ENCODE measurements at regions not wholly inside any gene's neighbourhood (a gene's known extent, or its start where the extent isn't known, plus 50 kb on each side); places are given as distances from the start of the nearest gene placed in this dataset.

DNA sequence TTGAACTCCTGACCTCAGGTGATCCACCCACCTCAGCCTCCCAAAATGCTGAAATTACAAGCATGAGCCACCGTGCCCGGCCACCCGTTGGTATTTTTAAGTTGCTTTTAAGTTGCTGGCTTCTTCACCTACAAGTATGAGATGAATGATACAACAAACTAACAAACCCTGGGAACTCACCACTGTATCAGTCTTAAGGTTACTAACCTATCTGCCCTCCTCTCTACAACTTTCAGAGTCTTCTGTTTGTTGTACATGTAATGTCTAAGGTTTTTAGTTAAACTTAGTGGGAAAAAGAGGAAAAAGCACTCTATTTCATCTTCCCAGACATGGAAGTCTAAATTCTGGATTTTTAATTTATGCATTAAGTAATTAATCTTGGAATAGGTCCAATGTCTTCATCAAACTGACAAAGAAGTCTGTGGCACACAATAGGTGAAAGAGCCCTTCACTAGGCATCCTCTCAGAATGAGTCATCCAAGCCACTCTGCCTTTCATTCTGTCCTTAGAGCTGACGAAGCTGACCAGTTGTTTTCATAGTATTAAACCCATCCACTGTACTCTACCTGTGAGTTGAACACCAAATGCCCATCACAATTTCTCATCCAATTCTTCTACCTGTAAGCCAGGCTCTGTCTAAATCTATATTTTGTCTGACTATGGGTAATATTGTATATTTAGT is 936.1 kb downstream of the TUSC7 start:
- H3K4me2 ChIP-seq = no peak overlapping the region
- H4K20me1 ChIP-seq (replicated peaks; ENCODE audit: insufficient read depth) = no peaks in the 10 kb centered on the region
- ATAC-seq (no peak), DNase-seq (ENCODE audit: low spot score) (no peak)
- Mint-ChIP-seq H3K27ac (no peak overlapping the region), H3K36me3 (ENCODE audit: low read depth) (no peaks in the 10 kb centered on the region), H3K4me1 (no peaks in the 10 kb centered on the region), H3K9me3 (no peaks in the 10 kb centered on the region; the same call in 2 of the 3 replicates), H3K27me3 (ENCODE audit: insufficient read depth, low read depth, poor library complexity) (peaks cover 1% of the 10 kb centered on the region), H3K4me3 (no peak overlapping the region)
- H3K27me3 ChIP-seq (ENCODE audit: insufficient read depth) = no peaks in the 10 kb centered on the region
- H3K36me3 ChIP-seq (ENCODE audit: insufficient read depth) = no peaks in the 10 kb centered on the region
- no peak overlapping the region for H3K27ac ChIP-seq (ENCODE audit: low read depth)
- no peaks in the 10 kb centered on the region for H3K79me2 ChIP-seq (replicated peaks; ENCODE audit: insufficient read depth)
- H3K4me3 ChIP-seq = no peak overlapping the region
- H3K9me2 ChIP-seq (ENCODE audit: insufficient read depth) = no peaks in the 10 kb centered on the region; the same call in 1 of the 2 replicates
- no peaks in the 10 kb centered on the region for H3K4me1 ChIP-seq (ENCODE audit: insufficient read depth)
- H2AFZ ChIP-seq = no peak overlapping the region
- H3F3A ChIP-seq (replicated peaks; ENCODE audit: low read depth) = no peaks in the 10 kb centered on the region
- no peak for TF ChIP-seq JUNB (IDR thresholded peaks at IDR 0.05; ENCODE audit: unreplicated experiment)
- TF ChIP-seq, protein P1, sequence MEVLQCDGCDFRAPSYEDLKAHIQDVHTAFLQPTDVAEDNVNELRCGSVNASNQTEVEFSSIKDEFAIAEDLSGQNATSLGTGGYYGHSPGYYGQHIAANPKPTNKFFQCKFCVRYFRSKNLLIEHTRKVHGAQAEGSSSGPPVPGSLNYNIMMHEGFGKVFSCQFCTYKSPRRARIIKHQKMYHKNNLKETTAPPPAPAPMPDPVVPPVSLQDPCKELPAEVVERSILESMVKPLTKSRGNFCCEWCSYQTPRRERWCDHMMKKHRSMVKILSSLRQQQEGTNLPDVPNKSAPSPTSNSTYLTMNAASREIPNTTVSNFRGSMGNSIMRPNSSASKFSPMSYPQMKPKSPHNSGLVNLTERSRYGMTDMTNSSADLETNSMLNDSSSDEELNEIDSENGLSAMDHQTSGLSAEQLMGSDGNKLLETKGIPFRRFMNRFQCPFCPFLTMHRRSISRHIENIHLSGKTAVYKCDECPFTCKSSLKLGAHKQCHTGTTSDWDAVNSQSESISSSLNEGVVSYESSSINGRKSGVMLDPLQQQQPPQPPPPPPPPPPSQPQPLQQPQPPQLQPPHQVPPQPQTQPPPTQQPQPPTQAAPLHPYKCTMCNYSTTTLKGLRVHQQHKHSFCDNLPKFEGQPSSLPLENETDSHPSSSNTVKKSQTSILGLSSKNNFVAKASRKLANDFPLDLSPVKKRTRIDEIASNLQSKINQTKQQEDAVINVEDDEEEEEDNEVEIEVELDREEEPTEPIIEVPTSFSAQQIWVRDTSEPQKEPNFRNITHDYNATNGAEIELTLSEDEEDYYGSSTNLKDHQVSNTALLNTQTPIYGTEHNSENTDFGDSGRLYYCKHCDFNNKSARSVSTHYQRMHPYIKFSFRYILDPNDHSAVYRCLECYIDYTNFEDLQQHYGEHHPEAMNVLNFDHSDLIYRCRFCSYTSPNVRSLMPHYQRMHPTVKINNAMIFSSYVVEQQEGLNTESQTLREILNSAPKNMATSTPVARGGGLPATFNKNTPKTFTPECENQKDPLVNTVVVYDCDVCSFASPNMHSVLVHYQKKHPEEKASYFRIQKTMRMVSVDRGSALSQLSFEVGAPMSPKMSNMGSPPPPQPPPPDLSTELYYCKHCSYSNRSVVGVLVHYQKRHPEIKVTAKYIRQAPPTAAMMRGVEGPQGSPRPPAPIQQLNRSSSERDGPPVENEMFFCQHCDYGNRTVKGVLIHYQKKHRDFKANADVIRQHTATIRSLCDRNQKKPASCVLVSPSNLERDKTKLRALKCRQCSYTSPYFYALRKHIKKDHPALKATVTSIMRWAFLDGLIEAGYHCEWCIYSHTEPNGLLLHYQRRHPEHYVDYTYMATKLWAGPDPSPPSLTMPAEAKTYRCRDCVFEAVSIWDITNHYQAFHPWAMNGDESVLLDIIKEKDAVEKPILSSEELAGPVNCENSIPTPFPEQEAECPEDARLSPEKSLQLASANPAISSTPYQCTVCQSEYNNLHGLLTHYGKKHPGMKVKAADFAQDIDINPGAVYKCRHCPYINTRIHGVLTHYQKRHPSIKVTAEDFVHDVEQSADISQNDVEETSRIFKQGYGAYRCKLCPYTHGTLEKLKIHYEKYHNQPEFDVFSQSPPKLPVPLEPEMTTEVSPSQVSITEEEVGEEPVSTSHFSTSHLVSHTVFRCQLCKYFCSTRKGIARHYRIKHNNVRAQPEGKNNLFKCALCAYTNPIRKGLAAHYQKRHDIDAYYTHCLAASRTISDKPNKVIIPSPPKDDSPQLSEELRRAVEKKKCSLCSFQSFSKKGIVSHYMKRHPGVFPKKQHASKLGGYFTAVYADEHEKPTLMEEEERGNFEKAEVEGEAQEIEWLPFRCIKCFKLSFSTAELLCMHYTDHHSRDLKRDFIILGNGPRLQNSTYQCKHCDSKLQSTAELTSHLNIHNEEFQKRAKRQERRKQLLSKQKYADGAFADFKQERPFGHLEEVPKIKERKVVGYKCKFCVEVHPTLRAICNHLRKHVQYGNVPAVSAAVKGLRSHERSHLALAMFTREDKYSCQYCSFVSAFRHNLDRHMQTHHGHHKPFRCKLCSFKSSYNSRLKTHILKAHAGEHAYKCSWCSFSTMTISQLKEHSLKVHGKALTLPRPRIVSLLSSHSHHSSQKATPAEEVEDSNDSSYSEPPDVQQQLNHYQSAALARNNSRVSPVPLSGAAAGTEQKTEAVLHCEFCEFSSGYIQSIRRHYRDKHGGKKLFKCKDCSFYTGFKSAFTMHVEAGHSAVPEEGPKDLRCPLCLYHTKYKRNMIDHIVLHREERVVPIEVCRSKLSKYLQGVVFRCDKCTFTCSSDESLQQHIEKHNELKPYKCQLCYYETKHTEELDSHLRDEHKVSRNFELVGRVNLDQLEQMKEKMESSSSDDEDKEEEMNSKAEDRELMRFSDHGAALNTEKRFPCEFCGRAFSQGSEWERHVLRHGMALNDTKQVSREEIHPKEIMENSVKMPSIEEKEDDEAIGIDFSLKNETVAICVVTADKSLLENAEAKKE (CRISPR knock-in tag; IDR thresholded peaks at IDR 0.05) = no peak
- TF ChIP-seq POLR2AphosphoS5 (IDR thresholded peaks at IDR 0.05; ENCODE audit: low read depth) = no peak
- TF ChIP-seq, protein P2, sequence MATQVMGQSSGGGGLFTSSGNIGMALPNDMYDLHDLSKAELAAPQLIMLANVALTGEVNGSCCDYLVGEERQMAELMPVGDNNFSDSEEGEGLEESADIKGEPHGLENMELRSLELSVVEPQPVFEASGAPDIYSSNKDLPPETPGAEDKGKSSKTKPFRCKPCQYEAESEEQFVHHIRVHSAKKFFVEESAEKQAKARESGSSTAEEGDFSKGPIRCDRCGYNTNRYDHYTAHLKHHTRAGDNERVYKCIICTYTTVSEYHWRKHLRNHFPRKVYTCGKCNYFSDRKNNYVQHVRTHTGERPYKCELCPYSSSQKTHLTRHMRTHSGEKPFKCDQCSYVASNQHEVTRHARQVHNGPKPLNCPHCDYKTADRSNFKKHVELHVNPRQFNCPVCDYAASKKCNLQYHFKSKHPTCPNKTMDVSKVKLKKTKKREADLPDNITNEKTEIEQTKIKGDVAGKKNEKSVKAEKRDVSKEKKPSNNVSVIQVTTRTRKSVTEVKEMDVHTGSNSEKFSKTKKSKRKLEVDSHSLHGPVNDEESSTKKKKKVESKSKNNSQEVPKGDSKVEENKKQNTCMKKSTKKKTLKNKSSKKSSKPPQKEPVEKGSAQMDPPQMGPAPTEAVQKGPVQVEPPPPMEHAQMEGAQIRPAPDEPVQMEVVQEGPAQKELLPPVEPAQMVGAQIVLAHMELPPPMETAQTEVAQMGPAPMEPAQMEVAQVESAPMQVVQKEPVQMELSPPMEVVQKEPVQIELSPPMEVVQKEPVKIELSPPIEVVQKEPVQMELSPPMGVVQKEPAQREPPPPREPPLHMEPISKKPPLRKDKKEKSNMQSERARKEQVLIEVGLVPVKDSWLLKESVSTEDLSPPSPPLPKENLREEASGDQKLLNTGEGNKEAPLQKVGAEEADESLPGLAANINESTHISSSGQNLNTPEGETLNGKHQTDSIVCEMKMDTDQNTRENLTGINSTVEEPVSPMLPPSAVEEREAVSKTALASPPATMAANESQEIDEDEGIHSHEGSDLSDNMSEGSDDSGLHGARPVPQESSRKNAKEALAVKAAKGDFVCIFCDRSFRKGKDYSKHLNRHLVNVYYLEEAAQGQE (IDR thresholded peaks at IDR 0.05; ENCODE audit: unreplicated experiment) = no peak
- TF ChIP-seq EZH2phosphoT487 (IDR thresholded peaks at IDR 0.05; ENCODE audit: unreplicated experiment) = no peak
- TF ChIP-seq, protein P3, sequence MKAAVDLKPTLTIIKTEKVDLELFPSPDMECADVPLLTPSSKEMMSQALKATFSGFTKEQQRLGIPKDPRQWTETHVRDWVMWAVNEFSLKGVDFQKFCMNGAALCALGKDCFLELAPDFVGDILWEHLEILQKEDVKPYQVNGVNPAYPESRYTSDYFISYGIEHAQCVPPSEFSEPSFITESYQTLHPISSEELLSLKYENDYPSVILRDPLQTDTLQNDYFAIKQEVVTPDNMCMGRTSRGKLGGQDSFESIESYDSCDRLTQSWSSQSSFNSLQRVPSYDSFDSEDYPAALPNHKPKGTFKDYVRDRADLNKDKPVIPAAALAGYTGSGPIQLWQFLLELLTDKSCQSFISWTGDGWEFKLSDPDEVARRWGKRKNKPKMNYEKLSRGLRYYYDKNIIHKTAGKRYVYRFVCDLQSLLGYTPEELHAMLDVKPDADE (IDR thresholded peaks at IDR 0.05) = no peak
- no peak for TF ChIP-seq ZNF114 (CRISPR knock-in tag; IDR thresholded peaks at IDR 0.05)
- no peak for TF ChIP-seq STAT1 (IDR thresholded peaks at IDR 0.05; ENCODE audit: unreplicated experiment)

All from GM23338 (cell line).